Astrocyte (in vitro differentiated cells and primary cell): ENCODE measurements at regions not wholly inside any gene's neighbourhood (a gene's known extent, or its start where the extent isn't known, plus 50 kb on each side); places are given as distances from the start of the nearest gene placed in this dataset.

Experiments used
- DNase-seq: peaks from one replicate; pipeline ENCODE4 v3.0.0-alpha.2; 2010; ENCODE audit warnings: low read depth
- FAIRE-seq: peaks from 2 replicates; lab custom pipeline; 2011; peaks lifted over from hg19 to GRCh38; lab: Jason Lieb, UNC
- H2AFZ ChIP-seq: 2 replicates; pipeline ENCODE4 v1.6.0; 2012; ENCODE audit warnings: low read depth, low read length, inconsistent platforms
- H3K27ac ChIP-seq: 2 replicates; pipeline ENCODE4 v1.5.1; 2011; ENCODE audit warnings: low read depth, low read length, inconsistent platforms
- H3K27me3 ChIP-seq: 2 replicates; pipeline ENCODE4 v1.6.0; 2011; ENCODE audit warnings: low read length, inconsistent platforms; ENCODE audit not compliant: insufficient read depth
- H3K36me3 ChIP-seq: 2 replicates; pipeline ENCODE4 v1.5.1; 2011; ENCODE audit warnings: low read length, inconsistent platforms; ENCODE audit not compliant: insufficient read depth
- H3K4me1 ChIP-seq: 2 replicates; pipeline ENCODE4 v1.5.1; 2011; ENCODE audit warnings: low read length, inconsistent platforms; ENCODE audit not compliant: insufficient read depth
- H3K4me2 ChIP-seq: 2 replicates; pipeline ENCODE4 v1.6.0; 2012; ENCODE audit warnings: low read length, inconsistent platforms
- H3K4me3 ChIP-seq: 2 replicates; pipeline ENCODE4 v1.5.1; 2011; ENCODE audit warnings: low read depth, mild to moderate bottlenecking, low read length, inconsistent platforms; ENCODE audit not compliant: insufficient read depth
- H3K79me2 ChIP-seq: 2 replicates; pipeline ENCODE4 v1.6.0; 2012; ENCODE audit warnings: mild to moderate bottlenecking, low read length, inconsistent platforms; ENCODE audit not compliant: insufficient read depth
- H3K9ac ChIP-seq: 2 replicates; pipeline ENCODE4 v1.6.0; 2012; ENCODE audit warnings: mild to moderate bottlenecking, low read length, inconsistent platforms
- H3K9me3 ChIP-seq: 2 replicates; pipeline ENCODE4 v1.5.1; 2012; ENCODE audit warnings: low read depth, mild to moderate bottlenecking, low read length, inconsistent platforms; ENCODE audit not compliant: insufficient read depth
- H4K20me1 ChIP-seq: 2 replicates; pipeline ENCODE4 v1.6.0; 2012; ENCODE audit warnings: low read length, inconsistent platforms; ENCODE audit not compliant: insufficient read depth
- H3K27ac Mint-ChIP-seq: one replicate; pipeline ENCODE4 v1.8.0; 2021; ENCODE audit warnings: mild to moderate bottlenecking, mixed read lengths; ENCODE audit not compliant: unreplicated experiment
- H3K27me3 Mint-ChIP-seq: one replicate; pipeline ENCODE4 v1.8.0; 2021; ENCODE audit warnings: low read depth, mixed read lengths; ENCODE audit not compliant: unreplicated experiment
- H3K36me3 Mint-ChIP-seq: one replicate; pipeline ENCODE4 v1.8.0; 2021; ENCODE audit warnings: low read depth, mixed read lengths; ENCODE audit not compliant: unreplicated experiment
- H3K4me1 Mint-ChIP-seq: one replicate; pipeline ENCODE4 v1.8.0; 2021; ENCODE audit warnings: low read depth, mixed read lengths; ENCODE audit not compliant: unreplicated experiment
- H3K4me3 Mint-ChIP-seq: one replicate; pipeline ENCODE4 v1.8.0; 2021; ENCODE audit warnings: mild to moderate bottlenecking, moderate library complexity, mixed read lengths; ENCODE audit not compliant: unreplicated experiment
- H3K9me3 Mint-ChIP-seq: one replicate; pipeline ENCODE4 v1.8.0; 2021; ENCODE audit warnings: mild to moderate bottlenecking, mixed read lengths; ENCODE audit not compliant: unreplicated experiment
- CTCF ChIP-seq: IDR thresholded peaks from 2 replicates; pipeline ENCODE4 v1.5.1; 2011; ENCODE audit warnings: low read depth, mild to moderate bottlenecking, inconsistent platforms, low read length, moderate library complexity; ENCODE audit not compliant: insufficient read depth
- EZH2 ChIP-seq: IDR thresholded peaks from 2 replicates; pipeline ENCODE4 v1.6.1; 2012; ENCODE audit warnings: mild to moderate bottlenecking, low read length, inconsistent platforms; ENCODE audit not compliant: insufficient read depth

GRCh38 chr2:59741840-59742239 is 811.6 kb downstream of the BCL11A start:
- no peak overlapping the region for H3K27ac ChIP-seq
- no peaks in the 10 kb centered on the region for H3K27me3 Mint-ChIP-seq
- H3K36me3 ChIP-seq, result no peaks in the 10 kb centered on the region
- H3K9ac ChIP-seq, result no peak overlapping the region
- H4K20me1 ChIP-seq, result no peaks in the 10 kb centered on the region
- FAIRE-seq (no peak), DNase-seq (no peak)
- no peak overlapping the region for H3K4me3 ChIP-seq
- no peaks in the 10 kb centered on the region for H3K4me1 ChIP-seq
- no peak overlapping the region for H3K4me2 ChIP-seq
- no peak overlapping the region for H3K27ac Mint-ChIP-seq
- H3K9me3 Mint-ChIP-seq, result no peaks in the 10 kb centered on the region
- TF ChIP-seq EZH2, result no peak
- TF ChIP-seq CTCF, result no peak
- H3K9me3 ChIP-seq, result no peaks in the 10 kb centered on the region
- no peaks in the 10 kb centered on the region for H3K4me1 Mint-ChIP-seq
- H2AFZ ChIP-seq, result no peak overlapping the region
- no peaks in the 10 kb centered on the region for H3K36me3 Mint-ChIP-seq
- H3K4me3 Mint-ChIP-seq, result no peak overlapping the region
- no peaks in the 10 kb centered on the region for H3K79me2 ChIP-seq
- H3K27me3 ChIP-seq, result no peaks in the 10 kb centered on the region

GRCh38 chr2:59739166-59739565 is 814.3 kb downstream of the BCL11A start:
- Histone ChIP-seq H3K79me2 (no peaks in the 10 kb centered on the region), H3K9me3 (no peaks in the 10 kb centered on the region), H3K4me1 (no peaks in the 10 kb centered on the region), H3K36me3 (no peaks in the 10 kb centered on the region), H3K4me2 (no peak overlapping the region), H3K27ac (no peak overlapping the region), H3K27me3 (no peaks in the 10 kb centered on the region), H3K9ac (no peak overlapping the region), H3K4me3 (no peak overlapping the region), H4K20me1 (no peaks in the 10 kb centered on the region), H2AFZ (no peak overlapping the region)
- no peaks in the 10 kb centered on the region for H3K9me3 Mint-ChIP-seq
- DNase-seq (no peak), FAIRE-seq (no peak)
- no peak for TF ChIP-seq CTCF
- TF ChIP-seq EZH2, result no peak
- H3K27me3 Mint-ChIP-seq, result no peaks in the 10 kb centered on the region
- H3K36me3 Mint-ChIP-seq, result no peaks in the 10 kb centered on the region
- no peak overlapping the region for H3K4me3 Mint-ChIP-seq
- H3K4me1 Mint-ChIP-seq, result no peaks in the 10 kb centered on the region
- no peak overlapping the region for H3K27ac Mint-ChIP-seq

- Histone ChIP-seq H3K9ac (no peak overlapping the region), H3K4me2 (no peak overlapping the region), H3K27ac (no peak overlapping the region), H3K4me1 (no peaks in the 10 kb centered on the region), H3K36me3 (no peaks in the 10 kb centered on the region), H3K4me3 (no peak overlapping the region), H3K27me3 (no peaks in the 10 kb centered on the region), H3K79me2 (no peaks in the 10 kb centered on the region), H2AFZ (no peak overlapping the region), H4K20me1 (no peaks in the 10 kb centered on the region), H3K9me3 (no peaks in the 10 kb centered on the region)
- no peak overlapping the region for H3K4me3 Mint-ChIP-seq
- no peak overlapping the region for H3K27ac Mint-ChIP-seq
- no peaks in the 10 kb centered on the region for H3K27me3 Mint-ChIP-seq
- TF ChIP-seq EZH2, result no peak
- no peak for TF ChIP-seq CTCF
- FAIRE-seq (no peak), DNase-seq (no peak)
- no peaks in the 10 kb centered on the region for H3K36me3 Mint-ChIP-seq
- no peaks in the 10 kb centered on the region for H3K9me3 Mint-ChIP-seq
- H3K4me1 Mint-ChIP-seq, result no peaks in the 10 kb centered on the region
Measured at GRCh38 chr2:59737299-59737698, 816.2 kb downstream of the BCL11A start.
